Activated CD4-positive, alpha-beta T cell treated with anti-CD3 and anti-CD28 coated beads, Interleukin-2, amount 10 ng/mL, durations not matched to agents 24 days and 14 days (primary cell): ENCODE measurements at regions not wholly inside any gene's neighbourhood (a gene's known extent, or its start where the extent isn't known, plus 50 kb on each side); places are given as distances from the start of the nearest gene placed in this dataset.

ENCODE experiments used
- DNase-seq: peaks from one replicate; pipeline ENCODE4 v3.0.0; 2022
- H3K27ac Mint-ChIP-seq: one replicate; pipeline ENCODE4 v1.8.0; 2022; ENCODE audit warnings: mild to moderate bottlenecking, mixed read lengths
- H3K27me3 Mint-ChIP-seq: one replicate; pipeline ENCODE4 v1.8.0; 2022; ENCODE audit warnings: mixed read lengths
- H3K36me3 Mint-ChIP-seq: one replicate; pipeline ENCODE4 v1.8.0; 2022; ENCODE audit warnings: low read depth, mild to moderate bottlenecking, mixed read lengths
- H3K4me1 Mint-ChIP-seq: one replicate; pipeline ENCODE4 v1.8.0; 2021; ENCODE audit warnings: mixed read lengths
- H3K4me3 Mint-ChIP-seq: one replicate; pipeline ENCODE4 v1.8.0; 2022; ENCODE audit warnings: mild to moderate bottlenecking, moderate library complexity, mixed read lengths
- H3K9me3 Mint-ChIP-seq: one replicate; pipeline ENCODE4 v1.8.0; 2021; ENCODE audit warnings: mixed read lengths
- intact Hi-C: fragments of 100-400 bp; cut with micrococcal nuclease; formaldehyde crosslinking; loops from one replicate; pipeline ENCODE4 v1.15.1; 2023

DNA sequence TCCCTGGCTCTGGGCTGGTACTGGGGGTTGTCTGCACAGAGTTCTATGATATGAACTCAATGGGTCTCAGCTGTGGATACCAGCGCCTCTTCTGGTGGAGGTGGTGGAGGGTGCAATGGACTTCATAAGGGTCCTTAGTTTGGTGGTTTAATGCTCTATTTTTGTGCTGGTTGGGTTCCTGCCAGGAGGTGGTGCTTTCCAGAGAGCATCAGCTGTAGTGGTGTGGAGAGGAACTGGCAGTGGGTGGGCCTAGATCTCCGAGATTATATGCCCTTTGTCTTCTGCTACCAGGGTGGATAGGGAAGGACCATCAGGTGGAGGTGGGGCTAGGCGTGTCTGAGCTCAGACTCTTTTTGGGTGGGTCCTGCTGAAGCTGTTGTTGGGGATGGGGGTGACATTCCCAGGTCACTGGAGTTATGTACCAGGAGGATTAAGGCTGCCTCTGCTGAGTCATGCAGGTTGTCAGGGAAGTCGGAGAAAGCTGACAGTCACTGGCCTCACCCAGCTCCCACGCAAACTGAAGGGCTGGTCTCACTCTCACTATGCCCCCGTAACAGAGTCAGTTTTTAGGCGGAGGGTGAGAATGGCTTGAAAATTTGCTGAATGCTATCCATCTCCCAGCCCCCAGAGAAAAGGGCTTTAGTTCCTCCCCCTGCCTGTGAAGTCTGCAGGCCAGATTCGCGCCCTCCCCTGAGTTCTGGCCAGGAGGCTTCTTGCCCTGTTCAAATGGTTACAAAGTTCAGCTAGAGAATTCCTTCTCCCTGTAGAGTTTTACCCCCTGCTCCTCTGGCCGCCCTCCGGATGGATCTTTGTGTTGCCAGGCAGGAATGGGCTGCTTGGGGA is 902.9 kb downstream of the LTN1 start:
- Mint-ChIP-seq H3K27ac (no peak overlapping the region), H3K9me3 (no peaks in the 10 kb centered on the region), H3K4me1 (no peaks in the 10 kb centered on the region), H3K4me3 (no peak overlapping the region), H3K27me3 (no peaks in the 10 kb centered on the region), H3K36me3 (no peaks in the 10 kb centered on the region)
- intact Hi-C loops: no loop called here
- no peak for DNase-seq

DNA sequence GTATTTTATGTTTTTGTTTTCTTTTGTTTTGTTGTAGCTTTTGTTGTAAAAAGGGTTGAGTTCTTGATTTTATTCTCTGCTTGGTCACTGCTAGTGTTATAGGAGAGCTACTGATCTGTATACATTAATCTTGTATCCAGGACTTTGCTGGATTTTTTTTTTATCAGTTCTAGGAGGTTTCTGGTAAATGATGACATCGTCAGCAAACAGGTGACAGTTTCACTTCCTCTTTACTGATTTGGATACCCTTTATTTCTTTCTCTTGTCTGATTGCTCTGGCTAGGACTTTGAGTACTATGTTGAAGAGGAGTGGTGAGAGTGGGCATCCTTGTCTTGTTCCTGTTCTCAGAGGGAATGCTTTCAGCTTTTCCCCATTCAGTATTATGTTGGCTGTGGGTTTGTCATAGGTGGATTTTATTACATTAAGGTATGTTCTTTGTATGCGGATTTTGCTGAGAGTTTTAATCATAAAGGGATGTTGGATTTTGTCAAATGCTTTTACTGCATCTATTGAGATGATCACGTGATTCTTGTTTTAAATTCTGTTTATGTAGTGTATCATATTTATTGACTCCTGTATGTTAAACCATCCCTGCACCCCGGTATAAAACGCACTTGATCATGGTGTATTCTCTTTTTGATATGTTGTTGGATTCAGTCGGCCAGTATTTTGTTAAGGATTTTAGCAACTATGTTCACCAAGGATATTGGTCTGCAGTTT is 905.7 kb downstream of the LTN1 start:
- no peaks in the 10 kb centered on the region for H3K4me1 Mint-ChIP-seq
- H3K27ac Mint-ChIP-seq: no peak overlapping the region
- no peaks in the 10 kb centered on the region for H3K36me3 Mint-ChIP-seq
- no peaks in the 10 kb centered on the region for H3K9me3 Mint-ChIP-seq
- intact Hi-C loops: no loop called here
- no peak for DNase-seq
- no peaks in the 10 kb centered on the region for H3K27me3 Mint-ChIP-seq
- H3K4me3 Mint-ChIP-seq: no peak overlapping the region

- no peak for DNase-seq
- Mint-ChIP-seq H3K36me3 (no peaks in the 10 kb centered on the region), H3K4me3 (no peak overlapping the region), H3K4me1 (no peaks in the 10 kb centered on the region), H3K27me3 (no peaks in the 10 kb centered on the region), H3K9me3 (no peaks in the 10 kb centered on the region), H3K27ac (no peak overlapping the region)
- intact Hi-C loops: no loop called here
Measured at GRCh38 chr21:28084951-28085350, 907.7 kb downstream of the LTN1 start.

DNA sequence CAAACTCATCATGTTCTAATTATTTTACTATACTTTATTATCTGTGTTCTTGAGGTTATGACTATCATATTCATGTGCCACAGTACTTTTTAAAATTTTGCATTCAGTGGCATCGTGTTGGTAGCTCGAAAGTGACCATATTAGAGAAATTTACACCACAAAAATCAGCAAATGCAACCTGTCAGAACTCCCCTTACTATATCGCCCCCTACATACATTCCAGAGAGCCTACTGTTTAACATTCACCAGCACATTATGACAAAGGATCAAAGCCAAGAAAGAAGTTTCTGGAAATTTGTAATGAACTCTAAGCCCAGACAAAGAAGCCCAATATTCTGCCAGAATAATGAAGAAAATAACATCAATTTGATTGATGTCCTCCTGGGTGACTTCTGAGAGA is 909.3 kb downstream of the LTN1 start:
- H3K4me1 Mint-ChIP-seq: no peaks in the 10 kb centered on the region
- no peak overlapping the region for H3K27ac Mint-ChIP-seq
- H3K9me3 Mint-ChIP-seq: no peaks in the 10 kb centered on the region
- intact Hi-C loops: no loop called here
- no peak overlapping the region for H3K4me3 Mint-ChIP-seq
- no peaks in the 10 kb centered on the region for H3K27me3 Mint-ChIP-seq
- no peaks in the 10 kb centered on the region for H3K36me3 Mint-ChIP-seq
- no peak for DNase-seq

GRCh38 chr21:28078126-28078525 is 914.6 kb downstream of the LTN1 start:
- intact Hi-C loops: no loop called here
- Mint-ChIP-seq H3K27me3 (no peaks in the 10 kb centered on the region), H3K27ac (no peak overlapping the region), H3K36me3 (no peaks in the 10 kb centered on the region), H3K4me1 (no peaks in the 10 kb centered on the region), H3K9me3 (no peaks in the 10 kb centered on the region), H3K4me3 (no peak overlapping the region)
- no peak for DNase-seq

GRCh38 chr21:28074676-28075075 is 918.0 kb downstream of the LTN1 start:
- Mint-ChIP-seq H3K4me3 (no peak overlapping the region), H3K27me3 (no peaks in the 10 kb centered on the region), H3K4me1 (no peaks in the 10 kb centered on the region), H3K9me3 (no peaks in the 10 kb centered on the region), H3K36me3 (no peaks in the 10 kb centered on the region), H3K27ac (no peak overlapping the region)
- intact Hi-C loops: no loop called here
- DNase-seq: no peak

DNA sequence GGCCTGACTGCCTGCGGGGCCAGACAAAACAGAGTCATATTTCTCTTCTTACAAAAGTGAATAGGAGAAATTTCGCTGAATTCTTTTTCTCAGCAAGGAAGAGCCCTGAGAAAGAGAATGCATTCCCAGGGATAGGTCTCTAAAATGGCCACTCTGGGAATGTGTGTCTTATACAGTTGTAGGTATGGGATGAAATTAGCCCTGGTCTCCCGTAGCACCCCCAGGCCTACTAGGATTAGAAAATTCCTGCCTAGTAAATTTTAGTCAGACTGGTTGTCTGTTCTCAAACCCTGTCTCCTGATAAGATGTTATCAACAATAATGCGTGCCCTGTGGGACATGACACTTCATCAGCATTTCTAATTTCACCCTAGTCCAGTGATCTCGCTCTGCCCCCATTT is 920.1 kb downstream of the LTN1 start:
- H3K36me3 Mint-ChIP-seq: no peaks in the 10 kb centered on the region
- intact Hi-C loops: no loop called here
- H3K27ac Mint-ChIP-seq: no peak overlapping the region
- no peaks in the 10 kb centered on the region for H3K27me3 Mint-ChIP-seq
- H3K9me3 Mint-ChIP-seq: no peaks in the 10 kb centered on the region
- H3K4me3 Mint-ChIP-seq: no peak overlapping the region
- DNase-seq: no peak
- no peaks in the 10 kb centered on the region for H3K4me1 Mint-ChIP-seq

GRCh38 chr21:28069450-28069923 is 923.2 kb downstream of the LTN1 start:
- no peak for DNase-seq
- Mint-ChIP-seq H3K4me3 (no peak overlapping the region), H3K27me3 (no peaks in the 10 kb centered on the region), H3K36me3 (no peaks in the 10 kb centered on the region), H3K27ac (no peak overlapping the region), H3K9me3 (no peaks in the 10 kb centered on the region), H3K4me1 (peaks cover 3% of the 10 kb centered on the region)
- intact Hi-C loops: no loop called here

DNA sequence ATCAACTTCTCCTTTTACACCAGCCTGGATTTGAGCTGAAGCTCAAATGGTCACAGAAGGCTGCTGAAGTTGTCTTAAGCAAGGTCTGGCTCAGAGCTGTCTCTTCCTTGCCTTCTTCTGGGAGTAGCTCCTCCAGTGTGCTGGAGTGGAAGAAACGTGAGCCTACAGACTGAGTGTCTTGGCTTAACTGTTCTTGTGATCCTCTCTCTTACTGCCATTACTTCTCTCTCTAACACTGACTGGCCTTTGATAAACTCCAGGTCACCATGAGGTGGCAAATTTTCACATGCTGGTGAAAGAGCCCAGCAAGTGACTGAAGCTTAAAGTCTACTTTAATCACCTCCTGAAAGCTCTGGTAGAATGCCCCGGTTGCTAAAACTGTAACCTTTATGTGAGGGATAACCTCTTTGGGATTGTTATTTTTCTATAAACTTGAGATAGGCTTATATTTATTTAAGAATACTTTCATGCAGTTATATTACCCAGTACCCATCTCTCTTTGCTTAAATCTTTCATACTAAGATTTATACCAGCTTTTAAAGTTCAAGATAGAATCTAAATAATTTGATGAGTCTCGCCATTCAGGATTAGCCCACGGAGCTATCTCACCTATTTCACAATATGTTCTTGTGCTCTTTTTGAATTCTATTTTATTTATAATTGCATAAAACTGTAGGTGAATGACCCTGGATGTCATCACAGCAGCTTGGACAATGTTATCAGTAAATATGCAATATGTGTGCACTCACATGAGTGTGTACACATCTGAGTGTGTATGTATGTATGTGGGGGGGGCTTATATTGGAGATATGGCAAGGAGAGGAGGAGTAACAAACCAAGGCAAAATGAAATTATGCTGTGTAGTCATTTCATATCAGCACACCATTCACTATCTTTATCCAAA is 924.0 kb downstream of the LTN1 start:
- Mint-ChIP-seq H3K27ac (no peak overlapping the region), H3K27me3 (no peaks in the 10 kb centered on the region), H3K4me1 (peaks cover 3% of the 10 kb centered on the region), H3K9me3 (no peaks in the 10 kb centered on the region), H3K36me3 (no peaks in the 10 kb centered on the region), H3K4me3 (no peak overlapping the region)
- intact Hi-C loops: no loop called here
- DNase-seq: no peak

DNA sequence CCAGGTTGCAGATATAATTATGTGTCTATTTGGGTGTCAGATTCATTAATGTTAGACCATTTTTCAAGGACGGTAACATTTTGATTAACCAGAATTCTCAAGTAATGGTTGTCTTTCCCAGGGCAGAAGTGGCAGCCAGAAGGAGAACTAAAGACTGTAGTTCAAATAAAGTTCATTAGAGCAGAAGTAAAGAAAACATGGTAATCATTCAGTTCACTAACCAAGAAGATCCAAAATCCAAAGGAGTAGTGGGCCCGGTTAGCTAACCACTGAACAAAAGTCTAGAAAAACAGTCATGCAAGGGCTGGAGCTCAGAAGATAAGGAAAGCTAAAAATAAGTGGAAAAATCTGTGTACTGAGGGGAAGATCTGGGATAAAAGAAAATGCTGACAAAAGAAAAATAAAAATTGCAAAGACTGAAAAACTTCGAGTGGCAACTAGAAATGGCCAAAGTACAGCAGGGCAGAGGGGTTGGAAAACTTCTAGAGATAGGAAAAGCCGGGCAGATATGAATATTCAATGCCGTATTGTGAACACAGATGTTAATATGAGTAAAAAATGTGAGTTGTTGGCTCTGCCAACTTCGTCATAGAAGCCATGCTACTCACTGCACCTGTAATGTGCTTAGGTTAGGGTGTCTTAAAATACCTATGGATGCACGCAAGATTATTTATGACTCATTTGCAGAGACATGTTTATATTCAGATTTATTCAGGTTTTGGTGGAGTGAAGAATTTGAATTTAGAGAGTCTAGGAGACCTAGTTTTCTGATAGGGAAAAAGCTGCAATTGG is 925.9 kb downstream of the LTN1 start:
- H3K27ac Mint-ChIP-seq: no peak overlapping the region
- intact Hi-C loops: no loop called here
- H3K4me1 Mint-ChIP-seq: peaks cover 3% of the 10 kb centered on the region
- no peak for DNase-seq
- H3K36me3 Mint-ChIP-seq: no peaks in the 10 kb centered on the region
- no peaks in the 10 kb centered on the region for H3K9me3 Mint-ChIP-seq
- no peak overlapping the region for H3K4me3 Mint-ChIP-seq
- H3K27me3 Mint-ChIP-seq: no peaks in the 10 kb centered on the region

DNA sequence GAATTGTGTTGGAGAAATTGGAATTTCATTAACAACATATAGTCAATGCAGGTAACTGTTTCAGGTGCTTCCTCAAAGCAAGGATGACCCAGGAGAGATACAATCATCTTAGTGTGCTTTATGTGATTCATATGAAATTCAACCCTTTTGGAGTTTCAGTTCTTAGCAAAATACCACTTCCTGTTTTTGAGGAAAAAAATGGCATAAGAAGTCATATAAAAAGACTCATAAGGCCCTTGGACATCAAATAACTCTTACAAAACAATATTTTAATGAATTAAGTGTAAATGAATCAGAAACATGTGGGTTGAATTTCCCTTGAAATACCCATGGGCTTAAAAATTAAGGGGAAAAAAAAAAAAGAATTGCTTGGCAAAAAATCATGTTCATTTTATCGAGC is 926.6 kb downstream of the LTN1 start:
- Mint-ChIP-seq H3K27ac (no peak overlapping the region), H3K36me3 (no peaks in the 10 kb centered on the region), H3K27me3 (no peaks in the 10 kb centered on the region), H3K9me3 (no peaks in the 10 kb centered on the region), H3K4me3 (no peak overlapping the region), H3K4me1 (peaks cover 3% of the 10 kb centered on the region)
- intact Hi-C loops: no loop called here
- no peak for DNase-seq

GRCh38 chr21:28063241-28064216 is 929.1 kb downstream of the LTN1 start:
- H3K36me3 Mint-ChIP-seq: no peaks in the 10 kb centered on the region
- H3K4me3 Mint-ChIP-seq: no peak overlapping the region
- H3K4me1 Mint-ChIP-seq: peaks cover 3% of the 10 kb centered on the region
- H3K27ac Mint-ChIP-seq: no peak overlapping the region
- H3K27me3 Mint-ChIP-seq: no peaks in the 10 kb centered on the region
- H3K9me3 Mint-ChIP-seq: no peaks in the 10 kb centered on the region
- no peak for DNase-seq
- intact Hi-C loops: no loop called here
